GM18870 (cell line): ENCODE measurements at regions not wholly inside any gene's neighbourhood (a gene's known extent, or its start where the extent isn't known, plus 50 kb on each side); places are given as distances from the start of the nearest gene placed in this dataset.

Experiments used
- ATAC-seq: cut with Tn5 transposase; IDR thresholded peaks from one replicate; pipeline ENCODE4 v1.9.1; 2021; ENCODE audit warnings: moderate library complexity; ENCODE audit not compliant: unreplicated experiment

DNA sequence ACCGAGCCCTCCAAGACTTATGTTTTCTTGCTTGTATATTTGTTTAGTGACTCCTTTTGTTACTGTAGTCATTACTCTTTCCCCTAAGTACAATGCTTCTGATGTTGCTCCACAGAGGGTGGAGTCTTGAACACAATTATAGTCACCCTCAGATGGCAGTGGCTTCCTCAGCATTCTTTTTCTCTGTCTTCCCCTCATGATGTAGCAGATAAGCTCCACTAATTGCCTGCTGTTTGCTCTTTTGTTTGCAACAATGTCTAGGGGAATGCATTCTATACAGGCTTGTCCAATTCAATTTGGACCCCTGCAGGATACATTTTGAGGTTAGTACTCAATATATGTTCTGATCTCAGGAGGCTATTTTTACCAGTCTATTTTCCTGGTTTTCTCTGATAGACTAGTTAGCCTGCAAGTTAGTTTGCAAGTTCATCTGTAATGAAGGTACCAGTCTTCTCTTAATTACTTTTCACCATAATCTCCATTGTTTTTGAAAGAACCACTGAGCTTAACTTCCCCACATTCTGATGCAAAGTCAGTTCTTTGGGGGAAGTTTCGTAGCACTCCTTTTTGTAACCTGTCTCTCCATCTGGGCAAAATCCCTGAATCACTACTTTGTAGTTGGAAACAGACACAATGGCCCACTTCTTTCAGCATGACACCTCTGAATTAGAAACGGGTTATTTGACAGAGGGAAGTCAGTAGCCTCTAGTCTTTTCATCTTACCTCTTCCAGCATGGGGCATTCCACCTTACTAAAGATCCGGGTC lies 1509.2 kb downstream of the CDH11 start:
- ATAC-seq = no peak

DNA sequence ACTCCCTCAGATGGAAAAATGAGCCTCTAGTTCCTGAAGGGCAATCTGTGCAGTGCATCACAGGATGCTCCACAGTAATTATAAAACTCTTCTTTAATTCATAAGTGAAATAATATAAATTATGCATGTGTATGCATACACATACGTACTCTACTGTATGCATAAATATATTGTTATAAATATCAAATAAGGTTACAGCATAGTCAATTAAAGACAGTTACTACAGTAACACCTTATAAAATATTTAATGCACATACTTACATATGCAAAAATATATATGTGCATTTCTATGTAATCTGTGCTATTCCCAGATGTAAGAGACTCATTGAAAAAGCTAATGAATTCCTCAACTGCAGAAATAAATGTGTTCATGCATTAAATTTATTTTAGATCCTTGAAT lies 1515.1 kb downstream of the CDH11 start:
- no peak for ATAC-seq

DNA sequence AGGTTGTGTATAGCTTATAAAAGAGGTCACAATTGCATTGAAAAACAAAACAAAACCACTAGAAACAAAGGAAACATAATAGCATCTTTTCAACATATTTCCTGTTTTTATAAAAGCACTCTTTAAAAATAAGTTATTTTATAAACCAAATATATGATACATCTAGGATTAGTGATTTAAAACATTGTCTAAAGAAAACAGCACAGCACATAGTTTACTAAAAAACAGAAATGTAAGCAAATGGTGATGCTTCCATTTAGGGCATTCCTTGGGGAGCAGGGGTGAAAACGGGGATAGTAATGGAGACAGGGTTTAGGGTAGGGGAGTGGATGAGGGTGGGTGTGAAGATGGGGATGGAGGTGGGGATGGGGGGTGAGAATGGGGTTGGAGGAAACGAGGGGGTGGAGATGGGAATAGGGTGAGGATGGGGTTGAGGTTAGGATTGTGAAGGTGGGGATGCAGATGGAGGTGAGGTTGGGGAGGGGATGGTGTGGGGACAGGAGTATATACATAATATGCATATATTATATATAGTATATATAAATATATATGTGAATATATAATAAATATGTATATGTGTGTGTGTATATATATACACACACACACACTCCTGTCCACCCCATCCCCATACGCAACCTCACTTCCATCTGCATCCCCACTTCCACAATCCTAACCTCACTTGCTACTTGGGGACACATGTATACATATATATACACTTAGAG lies 1519.5 kb downstream of the CDH11 start:
- ATAC-seq = no peak

GRCh38 chr16:63596716-63597115 lies 1525.1 kb downstream of the CDH11 start:
- no peak for ATAC-seq

- no peak for ATAC-seq
Observed at GRCh38 chr16:63592852-63593251, 1529.0 kb downstream of the CDH11 start.

DNA sequence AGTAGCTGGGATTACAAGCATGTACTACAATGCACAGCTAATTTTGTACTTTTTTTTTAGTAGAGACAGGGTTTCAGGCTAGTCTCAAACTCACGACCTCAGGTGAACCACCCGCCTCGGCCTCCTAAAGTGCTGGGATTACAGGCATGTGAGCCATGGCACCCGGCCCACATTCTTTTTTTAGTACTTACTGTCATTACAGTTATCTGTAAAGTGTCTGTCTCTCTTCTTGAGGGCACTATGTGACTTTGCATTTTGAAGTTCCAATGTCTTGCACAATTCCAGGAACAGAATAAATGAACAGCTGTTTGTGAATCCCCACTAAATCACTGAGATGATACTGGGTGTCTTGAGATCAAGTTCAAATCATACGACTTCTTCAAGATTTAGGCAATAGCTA lies 1540.3 kb downstream of the CDH11 start:
- no peak for ATAC-seq

- ATAC-seq = no peak
Observed at GRCh38 chr16:63578791-63579190, 1542.6 kb upstream of the CDH8 start.

- ATAC-seq = no peak
Observed at GRCh38 chr16:63577891-63578290, 1541.7 kb upstream of the CDH8 start.

- ATAC-seq = no peak
Observed at GRCh38 chr16:63575041-63575440, 1538.8 kb upstream of the CDH8 start.

GRCh38 chr16:63568164-63568563 lies 1531.9 kb upstream of the CDH8 start:
- ATAC-seq = no peak

- no peak for ATAC-seq
Observed at GRCh38 chr16:63563819-63564505, 1527.7 kb upstream of the CDH8 start.

DNA sequence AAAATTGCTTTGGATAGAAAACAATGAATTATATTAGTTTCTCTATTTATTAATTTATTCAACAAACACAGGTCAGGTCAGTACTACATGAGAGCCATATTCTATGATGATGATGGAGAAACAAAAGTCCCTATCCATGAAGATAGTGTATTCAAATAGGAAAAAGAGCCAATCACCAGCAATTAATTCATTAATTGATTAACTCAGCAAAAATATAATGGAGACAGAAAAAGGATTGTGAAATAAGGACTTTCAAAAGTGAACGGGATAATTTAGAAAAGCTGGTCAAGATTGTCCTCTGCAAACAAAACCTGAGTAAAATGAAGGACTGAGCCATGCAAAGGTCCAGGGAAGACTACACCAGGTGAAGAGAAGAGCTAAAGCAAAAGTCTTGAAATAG lies 1517.7 kb upstream of the CDH8 start:
- no peak for ATAC-seq

DNA sequence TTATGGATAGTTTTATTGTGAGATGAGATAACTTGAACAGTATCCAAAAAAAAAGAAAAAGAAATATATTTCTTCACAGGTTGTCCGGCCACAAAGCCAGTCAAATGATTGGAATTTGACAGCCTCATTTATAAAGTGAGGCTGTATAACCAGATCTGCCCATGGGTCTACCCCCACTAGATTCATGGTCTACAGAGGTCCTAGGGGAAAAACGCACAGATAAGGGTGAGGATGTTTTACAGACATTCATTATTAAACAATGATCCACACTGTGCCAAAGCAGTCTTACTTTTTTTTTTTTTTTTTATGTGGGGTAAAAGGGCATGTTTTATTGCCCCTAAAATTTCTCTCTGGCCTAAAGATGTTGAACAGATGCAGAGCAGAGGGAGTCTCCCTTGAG lies 1503.0 kb upstream of the CDH8 start:
- ATAC-seq = no peak

DNA sequence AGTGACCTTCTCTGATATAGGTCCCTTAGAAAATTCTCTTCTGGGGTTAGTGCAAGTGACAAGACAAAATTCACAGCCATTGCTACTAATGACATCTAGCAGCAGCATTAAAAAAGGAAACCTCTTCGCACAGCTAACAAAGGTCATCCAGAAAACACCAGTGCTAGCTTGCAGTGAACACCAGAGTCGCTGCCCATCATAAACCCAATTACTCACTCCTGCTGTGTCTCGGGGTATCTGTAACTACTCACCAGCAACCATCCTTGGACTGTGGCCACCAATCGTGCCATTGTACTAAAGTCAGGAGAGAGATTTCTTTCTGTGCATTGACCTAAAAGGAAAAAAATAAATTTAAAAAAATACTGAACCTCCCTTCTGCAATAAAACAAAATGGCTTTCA lies 1494.7 kb upstream of the CDH8 start:
- no peak for ATAC-seq

DNA sequence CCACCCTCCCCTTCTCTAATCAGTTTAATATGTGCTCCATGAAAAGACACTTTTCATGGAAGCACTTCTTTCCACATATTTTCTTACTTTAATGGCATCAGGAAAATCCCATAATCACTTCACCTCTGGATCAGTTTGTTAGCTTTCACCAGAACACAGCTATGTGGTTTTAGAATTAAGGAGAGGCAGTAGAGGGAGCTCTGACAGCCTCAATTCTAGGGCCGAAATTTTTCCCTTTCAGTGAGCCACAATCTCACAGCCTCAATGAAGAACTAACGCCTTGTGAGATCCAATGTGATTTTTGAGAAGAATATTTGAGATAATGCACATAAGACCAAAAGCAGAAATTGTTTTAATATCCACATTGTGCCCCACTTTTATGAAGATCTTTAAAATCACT lies 1494.0 kb upstream of the CDH8 start:
- ATAC-seq = no peak

- ATAC-seq = no peak
Observed at GRCh38 chr16:63527404-63527803, 1491.2 kb upstream of the CDH8 start.

- no peak for ATAC-seq
Observed at GRCh38 chr16:63516394-63516793, 1480.2 kb upstream of the CDH8 start.

GRCh38 chr16:63512910-63513309 lies 1476.7 kb upstream of the CDH8 start:
- no peak for ATAC-seq

- no peak for ATAC-seq
Observed at GRCh38 chr16:63497408-63497807, 1461.2 kb upstream of the CDH8 start.

DNA sequence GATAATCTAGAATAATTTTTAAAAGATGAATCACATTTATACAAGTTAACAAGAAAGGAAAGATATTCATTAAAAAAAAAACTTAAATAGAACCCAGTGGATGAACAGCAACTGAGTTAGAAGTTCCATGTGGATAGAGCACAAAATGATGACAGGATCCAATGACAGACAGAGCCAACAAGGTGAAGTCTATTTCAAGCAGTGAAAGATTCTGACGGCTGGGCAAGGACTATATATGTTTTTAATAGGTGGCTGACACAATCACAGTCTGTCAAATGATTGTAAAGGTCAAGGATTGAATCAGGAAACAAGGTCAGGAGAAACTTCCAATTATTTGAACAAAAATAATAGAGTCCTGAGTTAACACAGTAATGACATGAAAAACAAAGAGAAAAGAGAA lies 1460.0 kb upstream of the CDH8 start:
- no peak for ATAC-seq

DNA sequence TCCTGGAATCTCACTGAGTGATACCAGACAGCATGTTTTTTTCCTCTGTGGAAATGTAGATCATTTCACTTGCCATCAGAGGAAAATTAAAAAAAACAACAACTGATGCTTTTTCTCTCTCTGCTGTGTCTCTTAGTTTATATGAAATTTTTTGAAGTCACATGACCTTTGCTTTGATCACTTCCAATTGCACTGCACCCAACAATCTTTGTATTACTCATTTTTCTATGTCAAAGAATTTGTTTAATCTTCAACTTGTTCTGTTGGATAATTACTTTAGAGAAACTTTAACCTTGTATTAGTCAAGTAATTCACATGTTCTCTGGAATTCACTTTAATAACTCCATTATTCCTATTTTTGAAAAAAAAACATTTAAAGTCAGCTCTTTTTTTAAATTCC lies 1452.7 kb upstream of the CDH8 start:
- ATAC-seq = no peak

GRCh38 chr16:63481060-63481459 lies 1444.8 kb upstream of the CDH8 start:
- no peak for ATAC-seq
